HCT116 (cell line): ENCODE measurements at regions not wholly inside any gene's neighbourhood (a gene's known extent, or its start where the extent isn't known, plus 50 kb on each side); places are given as distances from the start of the nearest gene placed in this dataset.

Experiments used
- EGR1 ChIP-seq: IDR thresholded peaks from 2 replicates; pipeline ENCODE4 v1.6.1; 2012; ENCODE audit warnings: low read depth
- EZH2 ChIP-seq: fragments of 200-600 bp; sonication (generic); IDR thresholded peaks from 2 replicates; pipeline ENCODE4 v1.6.1; 2017; ENCODE audit warnings: antibody characterized with exemption, mixed run types
- EZH2phosphoT487 ChIP-seq: fragments of 200-600 bp; IDR thresholded peaks from 2 replicates; pipeline ENCODE4 v1.6.1; 2018; ENCODE audit warnings: antibody characterized with exemption, borderline replicate concordance
- JUND ChIP-seq: IDR thresholded peaks from 2 replicates; pipeline ENCODE4 v1.6.1; 2012
- POLR2A ChIP-seq: IDR thresholded peaks from 2 replicates; pipeline ENCODE4 v1.7.0; 2011; ENCODE audit warnings: borderline replicate concordance; ENCODE audit not compliant: insufficient read depth, insufficient read length; ENCODE audit errors: extremely low read depth
- POLR2AphosphoS5 ChIP-seq: IDR thresholded peaks from 2 replicates; pipeline ENCODE4 v1.6.1; 2011; ENCODE audit warnings: mild to moderate bottlenecking, low read depth, low read length, moderate library complexity
- RAD21 ChIP-seq: IDR thresholded peaks from 2 replicates; pipeline ENCODE4 v1.6.1; 2012; ENCODE audit warnings: low read depth, mild to moderate bottlenecking
- REST ChIP-seq: IDR thresholded peaks from 2 replicates; pipeline ENCODE4 v1.6.1; 2012; ENCODE audit warnings: low read depth
- SP1 ChIP-seq: IDR thresholded peaks from 2 replicates; pipeline ENCODE4 v1.6.1; 2012; ENCODE audit warnings: low read depth
- SRF ChIP-seq: IDR thresholded peaks from 2 replicates; pipeline ENCODE4 v1.6.1; 2012; ENCODE audit warnings: low read depth
- YY1 ChIP-seq: IDR thresholded peaks from 2 replicates; pipeline ENCODE4 v1.6.1; 2011; ENCODE audit warnings: low read length, low read depth, moderate library complexity, mild to moderate bottlenecking; ENCODE audit not compliant: insufficient replicate concordance; ENCODE audit errors: extremely low read depth
- TF ChIP-seq, protein P1 (sequence below), 3 experiments: fragments of 200-600 bp in 1 of 3; sonication (generic) in 1 of 3; IDR thresholded peaks in 2 of 3; conservative IDR thresholded peaks in 1 of 3; 2 replicates each; pipeline ENCODE4 v1.5.1; 2012 to 2017; ENCODE audit warnings: low read depth in 2 of 3, low read length in 2 of 3, antibody characterized with exemption in 1 of 3, borderline replicate concordance in 1 of 3, control low read depth in 1 of 3, mild to moderate bottlenecking in 1 of 3, mixed read lengths in 1 of 3, mixed run types in 1 of 3, moderate library complexity in 1 of 3; ENCODE audit not compliant: insufficient read depth in 1 of 3
- TF ChIP-seq, protein P2 (sequence below): IDR thresholded peaks from 2 replicates; pipeline ENCODE4 v1.6.1; 2012

GRCh38 chr12:34198924-34199323 lies 176.6 kb downstream of the ALG10 start:
- TF ChIP-seq POLR2A = no peak
- no peak for TF ChIP-seq SP1
- TF ChIP-seq EGR1 = no peak
- no peak for TF ChIP-seq POLR2AphosphoS5
- no peak for TF ChIP-seq EZH2
- TF ChIP-seq, protein P1, sequence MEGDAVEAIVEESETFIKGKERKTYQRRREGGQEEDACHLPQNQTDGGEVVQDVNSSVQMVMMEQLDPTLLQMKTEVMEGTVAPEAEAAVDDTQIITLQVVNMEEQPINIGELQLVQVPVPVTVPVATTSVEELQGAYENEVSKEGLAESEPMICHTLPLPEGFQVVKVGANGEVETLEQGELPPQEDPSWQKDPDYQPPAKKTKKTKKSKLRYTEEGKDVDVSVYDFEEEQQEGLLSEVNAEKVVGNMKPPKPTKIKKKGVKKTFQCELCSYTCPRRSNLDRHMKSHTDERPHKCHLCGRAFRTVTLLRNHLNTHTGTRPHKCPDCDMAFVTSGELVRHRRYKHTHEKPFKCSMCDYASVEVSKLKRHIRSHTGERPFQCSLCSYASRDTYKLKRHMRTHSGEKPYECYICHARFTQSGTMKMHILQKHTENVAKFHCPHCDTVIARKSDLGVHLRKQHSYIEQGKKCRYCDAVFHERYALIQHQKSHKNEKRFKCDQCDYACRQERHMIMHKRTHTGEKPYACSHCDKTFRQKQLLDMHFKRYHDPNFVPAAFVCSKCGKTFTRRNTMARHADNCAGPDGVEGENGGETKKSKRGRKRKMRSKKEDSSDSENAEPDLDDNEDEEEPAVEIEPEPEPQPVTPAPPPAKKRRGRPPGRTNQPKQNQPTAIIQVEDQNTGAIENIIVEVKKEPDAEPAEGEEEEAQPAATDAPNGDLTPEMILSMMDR (IDR thresholded peaks at IDR 0.05 in 2 of 3, conservative IDR thresholded peaks at IDR 0.05 in 1 of 3; ENCODE audit: borderline replicate concordance in 1 of 3, insufficient read depth in 1 of 3, low read depth in 2 of 3, low read length in 2 of 3) = no peak
- TF ChIP-seq EZH2phosphoT487 = no peak
- TF ChIP-seq, protein P2, sequence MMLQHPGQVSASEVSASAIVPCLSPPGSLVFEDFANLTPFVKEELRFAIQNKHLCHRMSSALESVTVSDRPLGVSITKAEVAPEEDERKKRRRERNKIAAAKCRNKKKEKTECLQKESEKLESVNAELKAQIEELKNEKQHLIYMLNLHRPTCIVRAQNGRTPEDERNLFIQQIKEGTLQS = no peak
- TF ChIP-seq REST = no peak
- TF ChIP-seq YY1 = no peak
- TF ChIP-seq SRF = no peak
- TF ChIP-seq RAD21 = no peak
- TF ChIP-seq JUND = no peak
